GM06990 (cell line): ENCODE measurements at regions not wholly inside any gene's neighbourhood (a gene's known extent, or its start where the extent isn't known, plus 50 kb on each side); places are given as distances from the start of the nearest gene placed in this dataset.

Experiments used
- DNase-seq: peaks from one replicate; pipeline ENCODE4 v3.0.0-alpha.2; 2011; ENCODE audit not compliant: insufficient read length; ENCODE audit errors: extremely low read depth
- H3K27me3 ChIP-seq: replicated peaks from 2 replicates; pipeline ENCODE4 v1.6.0; 2011; ENCODE audit warnings: low read length; ENCODE audit not compliant: control insufficient read depth, insufficient read depth
- H3K36me3 ChIP-seq: 2 replicates; pipeline ENCODE4 v1.5.1; 2011; ENCODE audit warnings: low read length; ENCODE audit not compliant: control insufficient read depth, insufficient read depth
- H3K4me3 ChIP-seq: replicated peaks from 2 replicates; pipeline ENCODE4 v1.5.1; 2011; ENCODE audit warnings: low read depth, mild to moderate bottlenecking, control low read depth, low read length
- TF ChIP-seq, protein P1 (sequence below): IDR thresholded peaks from 2 replicates; pipeline ENCODE4 v1.5.1; 2011; ENCODE audit warnings: low read length, control low read depth, mild to moderate bottlenecking, inconsistent platforms; ENCODE audit not compliant: insufficient read depth, poor library complexity, severe bottlenecking

- Histone ChIP-seq H3K36me3 (no peaks in the 10 kb centered on the region), H3K4me3 (no peak overlapping the region), H3K27me3 (no peaks in the 10 kb centered on the region)
- DNase-seq: no peak
- TF ChIP-seq, protein P1, sequence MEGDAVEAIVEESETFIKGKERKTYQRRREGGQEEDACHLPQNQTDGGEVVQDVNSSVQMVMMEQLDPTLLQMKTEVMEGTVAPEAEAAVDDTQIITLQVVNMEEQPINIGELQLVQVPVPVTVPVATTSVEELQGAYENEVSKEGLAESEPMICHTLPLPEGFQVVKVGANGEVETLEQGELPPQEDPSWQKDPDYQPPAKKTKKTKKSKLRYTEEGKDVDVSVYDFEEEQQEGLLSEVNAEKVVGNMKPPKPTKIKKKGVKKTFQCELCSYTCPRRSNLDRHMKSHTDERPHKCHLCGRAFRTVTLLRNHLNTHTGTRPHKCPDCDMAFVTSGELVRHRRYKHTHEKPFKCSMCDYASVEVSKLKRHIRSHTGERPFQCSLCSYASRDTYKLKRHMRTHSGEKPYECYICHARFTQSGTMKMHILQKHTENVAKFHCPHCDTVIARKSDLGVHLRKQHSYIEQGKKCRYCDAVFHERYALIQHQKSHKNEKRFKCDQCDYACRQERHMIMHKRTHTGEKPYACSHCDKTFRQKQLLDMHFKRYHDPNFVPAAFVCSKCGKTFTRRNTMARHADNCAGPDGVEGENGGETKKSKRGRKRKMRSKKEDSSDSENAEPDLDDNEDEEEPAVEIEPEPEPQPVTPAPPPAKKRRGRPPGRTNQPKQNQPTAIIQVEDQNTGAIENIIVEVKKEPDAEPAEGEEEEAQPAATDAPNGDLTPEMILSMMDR: no peak
Measured at GRCh38 chr18:78773819-78774218, 205.8 kb upstream of the SALL3 start.

- Histone ChIP-seq H3K27me3 (no peaks in the 10 kb centered on the region), H3K4me3 (no peak overlapping the region), H3K36me3 (no peaks in the 10 kb centered on the region)
- no peak for DNase-seq
- TF ChIP-seq, protein P1: no peak
Measured at GRCh38 chr18:78774741-78775141, 204.9 kb upstream of the SALL3 start.

GRCh38 chr18:78776151-78776550, 203.5 kb upstream of the SALL3 start:
- Histone ChIP-seq H3K36me3 (no peaks in the 10 kb centered on the region), H3K4me3 (no peak overlapping the region), H3K27me3 (no peaks in the 10 kb centered on the region)
- no peak for DNase-seq
- TF ChIP-seq, protein P1: no peak

DNA sequence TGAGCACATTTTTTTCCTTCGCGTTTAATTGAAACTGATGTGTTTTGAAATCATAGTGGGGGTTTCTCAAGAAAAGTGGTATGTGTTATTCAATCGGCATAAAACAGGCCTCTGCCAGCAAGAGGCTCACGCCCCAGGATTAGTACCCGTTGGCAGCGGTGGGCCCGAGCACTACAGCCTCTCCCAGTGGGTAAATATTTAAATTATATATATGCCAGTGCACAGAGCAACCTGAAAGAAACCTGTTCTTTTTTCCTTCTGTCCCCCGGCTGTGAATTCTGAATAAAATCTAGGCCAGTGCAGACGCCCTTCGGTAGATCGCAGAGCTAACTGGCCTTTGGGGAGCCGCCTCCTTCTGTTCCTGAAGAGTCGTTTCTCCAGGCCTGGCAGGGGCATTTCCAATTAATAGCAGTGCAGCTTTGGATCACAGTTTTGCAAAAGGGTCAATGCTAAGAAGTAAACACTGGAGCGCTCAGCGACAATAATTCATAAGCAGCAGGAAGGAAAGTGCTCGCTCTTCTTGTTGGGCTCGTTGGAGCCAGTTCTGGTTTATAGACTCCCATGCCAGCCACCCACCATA, 202.8 kb upstream of the SALL3 start:
- TF ChIP-seq, protein P1: no peak
- Histone ChIP-seq H3K4me3 (no peak overlapping the region), H3K27me3 (no peaks in the 10 kb centered on the region), H3K36me3 (no peaks in the 10 kb centered on the region)
- DNase-seq: no peak

DNA sequence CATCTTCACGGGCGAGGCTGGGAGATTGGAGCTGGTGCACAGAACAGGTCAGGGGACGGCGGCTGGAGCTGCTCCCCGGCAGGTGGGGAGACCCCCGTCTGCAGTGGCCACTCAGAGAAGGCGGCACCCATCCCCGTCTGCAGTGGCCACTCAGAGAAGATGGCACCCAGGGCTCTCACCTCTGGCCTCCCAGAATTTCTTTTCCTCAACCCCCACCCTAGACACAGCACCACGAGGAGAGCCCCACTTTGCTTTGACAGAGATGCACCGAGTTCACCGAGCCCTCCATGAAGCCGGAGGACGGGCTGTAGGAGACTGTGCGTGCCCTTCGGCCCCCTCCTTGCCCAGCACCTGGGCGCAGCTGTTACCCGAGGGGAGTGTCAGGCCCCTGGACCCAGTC, 201.6 kb upstream of the SALL3 start:
- TF ChIP-seq, protein P1: no peak
- no peak overlapping the region for H3K4me3 ChIP-seq
- no peaks in the 10 kb centered on the region for H3K36me3 ChIP-seq
- H3K27me3 ChIP-seq: no peaks in the 10 kb centered on the region
- no peak for DNase-seq

DNA sequence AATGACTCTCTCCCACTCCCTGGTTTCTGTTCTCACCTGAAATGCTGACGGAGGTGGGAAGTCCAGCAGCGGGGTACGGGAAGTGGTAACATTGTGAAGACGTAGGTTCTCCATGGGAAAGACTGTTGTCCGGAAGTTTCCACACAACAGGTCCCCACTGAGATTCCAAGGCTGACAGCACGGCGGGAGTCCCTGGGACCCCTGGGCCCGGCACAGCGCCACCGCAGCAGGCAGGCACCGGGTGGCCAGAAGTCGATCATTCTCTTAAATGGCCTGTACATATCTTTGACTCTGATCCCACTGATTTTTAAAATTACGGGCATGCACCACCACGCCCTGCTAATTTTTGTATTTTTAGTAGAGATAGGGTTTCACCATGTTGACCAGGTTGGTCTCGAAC, 201.0 kb upstream of the SALL3 start:
- no peak for DNase-seq
- TF ChIP-seq, protein P1: no peak

More for the DNA sequence above, 201.0 kb upstream of the SALL3 start:
- Histone ChIP-seq H3K4me3 (no peak overlapping the region), H3K27me3 (no peaks in the 10 kb centered on the region), H3K36me3 (no peaks in the 10 kb centered on the region)
